GM18861 (cell line): ENCODE measurements at regions not wholly inside any gene's neighbourhood (a gene's known extent, or its start where the extent isn't known, plus 50 kb on each side); places are given as distances from the start of the nearest gene placed in this dataset.
"Not testable (repeated sequence)": the region's sequence is repeated elsewhere in the genome, so short reads cannot be mapped to it uniquely, and the experiment has no call there.

Source experiments
- ATAC-seq: cut with Tn5 transposase; IDR thresholded peaks from one replicate; pipeline ENCODE4 v1.9.1; 2021; ENCODE audit not compliant: unreplicated experiment

- ATAC-seq = no peak
Measured at GRCh38 chr19:29015569-29015968, 197.4 kb downstream of the UQCRFS1 start.

DNA sequence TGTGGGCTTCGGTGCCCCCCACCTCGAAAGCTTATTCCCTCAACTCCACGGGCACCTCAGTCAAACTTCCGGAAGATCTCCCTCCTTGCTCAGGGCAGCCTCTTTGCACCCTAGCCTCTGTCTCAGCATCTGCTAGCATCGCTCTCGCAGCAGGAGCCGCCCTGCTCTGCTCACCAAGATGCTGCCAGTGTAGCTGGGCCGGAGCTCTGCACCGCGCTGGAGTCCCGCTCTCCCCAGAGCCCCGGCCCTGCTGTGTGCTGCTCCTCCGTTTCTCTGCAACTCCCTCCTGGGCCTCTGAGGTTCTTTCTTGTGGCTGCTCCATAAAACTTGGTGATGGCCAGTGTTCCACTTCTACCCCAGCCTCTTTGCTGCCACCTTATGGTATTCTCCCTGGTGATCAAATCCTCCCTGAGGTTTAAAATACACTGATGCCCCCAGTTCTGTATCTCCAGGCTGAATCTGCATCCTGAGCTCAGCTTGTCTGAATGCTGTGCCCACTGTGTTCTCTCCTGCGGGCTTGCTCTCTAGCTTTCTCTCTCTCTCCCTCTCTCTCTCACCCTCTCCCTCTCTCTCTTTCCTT lies 198.0 kb downstream of the UQCRFS1 start:
- ATAC-seq = no peak

DNA sequence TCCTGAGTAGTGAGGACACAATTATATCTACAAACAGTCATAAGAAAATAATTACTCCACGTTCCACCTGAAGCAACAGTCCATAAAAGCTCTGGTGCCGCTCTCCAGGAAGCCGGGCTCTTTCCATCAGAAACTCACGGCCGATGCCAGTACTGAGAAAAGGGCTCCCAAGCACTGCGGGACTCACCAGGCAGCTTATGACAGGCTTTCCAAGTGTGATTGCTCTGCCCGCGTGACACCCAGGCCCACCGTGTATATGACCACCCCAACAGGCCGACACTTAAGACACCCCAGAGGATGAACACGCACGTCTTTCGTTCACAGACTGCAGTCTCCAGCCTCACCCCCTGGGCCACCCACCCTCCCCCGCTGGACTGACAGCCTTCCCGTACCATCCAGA lies 199.0 kb downstream of the UQCRFS1 start:
- ATAC-seq = no peak

- ATAC-seq = no peak
Measured at GRCh38 chr19:29013325-29013724, 199.6 kb downstream of the UQCRFS1 start.

GRCh38 chr19:29012457-29012856 lies 200.5 kb downstream of the UQCRFS1 start:
- ATAC-seq = no peak

- no peak for ATAC-seq
Measured at GRCh38 chr19:29010276-29010675, 202.7 kb downstream of the UQCRFS1 start.

DNA sequence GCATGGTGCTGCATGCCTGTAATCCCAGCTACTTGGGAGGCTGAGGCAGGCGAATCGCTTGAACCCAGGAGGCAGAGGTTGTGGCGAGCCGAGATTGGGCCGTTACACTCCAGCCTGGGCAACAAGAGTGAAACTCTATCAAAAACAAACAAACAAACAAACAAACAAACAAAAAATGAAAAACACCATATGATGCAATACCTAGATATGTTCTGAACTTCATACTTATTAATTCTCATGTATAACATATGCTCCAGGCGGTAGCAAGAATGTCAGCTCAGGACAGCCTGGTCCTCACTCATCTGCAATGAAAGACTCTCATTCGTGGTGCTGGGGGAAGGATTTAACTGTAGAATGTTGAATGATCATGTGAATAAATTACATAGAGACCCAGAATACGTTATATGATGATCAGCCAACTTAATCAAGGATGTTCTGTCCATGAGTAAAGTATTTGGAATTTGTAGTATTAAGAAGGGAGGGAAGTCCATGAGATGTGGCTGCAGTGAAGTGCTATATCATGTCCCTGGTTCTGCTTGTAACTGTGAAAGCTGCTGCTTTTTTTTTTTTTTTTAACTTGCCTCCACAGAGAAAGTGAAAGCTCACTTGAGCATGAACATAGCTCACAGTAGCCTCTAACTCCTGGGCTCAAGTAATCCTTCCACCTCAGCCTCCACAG lies 206.8 kb downstream of the UQCRFS1 start:
- ATAC-seq = no peak

DNA sequence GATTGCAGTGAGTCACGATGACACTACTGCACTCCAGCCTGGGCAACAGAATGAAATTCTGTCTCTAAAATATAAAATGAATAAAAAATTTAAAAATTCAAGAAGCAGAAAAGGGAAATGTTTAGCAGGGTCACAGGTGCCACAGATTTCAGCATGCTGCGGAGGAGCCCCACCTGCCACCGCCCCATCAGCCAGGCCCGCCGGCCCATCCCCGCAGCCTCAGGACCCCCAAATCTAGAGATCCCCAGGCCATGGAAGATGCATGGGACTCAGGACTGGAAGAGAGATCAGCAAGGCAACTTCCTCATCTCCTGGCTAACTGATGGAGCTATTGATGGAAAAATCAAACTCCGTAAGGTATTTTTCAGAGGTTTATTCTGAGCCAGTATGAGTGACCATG lies 208.2 kb downstream of the UQCRFS1 start:
- ATAC-seq = no peak

GRCh38 chr19:29003641-29004409 lies 209.1 kb downstream of the UQCRFS1 start:
- no peak for ATAC-seq

DNA sequence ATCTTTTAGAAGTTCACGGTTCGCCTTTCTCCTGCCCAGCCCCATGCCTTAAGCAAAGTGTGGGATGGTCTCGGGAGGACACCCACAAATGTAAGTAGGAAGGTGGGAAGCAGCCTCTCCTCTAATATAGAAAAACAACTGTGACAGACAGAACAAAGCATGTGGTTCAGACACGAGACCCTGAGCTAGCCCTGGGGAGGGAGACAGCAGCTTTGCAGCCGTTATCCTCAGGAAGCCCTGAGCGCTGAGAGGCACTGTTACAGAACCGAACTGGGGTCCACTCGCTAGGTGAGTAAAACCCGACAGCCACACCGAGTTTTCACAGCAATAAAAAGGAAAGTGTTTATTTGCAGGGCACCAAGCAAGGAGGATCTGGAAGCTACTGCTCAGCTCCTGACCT lies 210.6 kb downstream of the UQCRFS1 start:
- ATAC-seq = no peak

DNA sequence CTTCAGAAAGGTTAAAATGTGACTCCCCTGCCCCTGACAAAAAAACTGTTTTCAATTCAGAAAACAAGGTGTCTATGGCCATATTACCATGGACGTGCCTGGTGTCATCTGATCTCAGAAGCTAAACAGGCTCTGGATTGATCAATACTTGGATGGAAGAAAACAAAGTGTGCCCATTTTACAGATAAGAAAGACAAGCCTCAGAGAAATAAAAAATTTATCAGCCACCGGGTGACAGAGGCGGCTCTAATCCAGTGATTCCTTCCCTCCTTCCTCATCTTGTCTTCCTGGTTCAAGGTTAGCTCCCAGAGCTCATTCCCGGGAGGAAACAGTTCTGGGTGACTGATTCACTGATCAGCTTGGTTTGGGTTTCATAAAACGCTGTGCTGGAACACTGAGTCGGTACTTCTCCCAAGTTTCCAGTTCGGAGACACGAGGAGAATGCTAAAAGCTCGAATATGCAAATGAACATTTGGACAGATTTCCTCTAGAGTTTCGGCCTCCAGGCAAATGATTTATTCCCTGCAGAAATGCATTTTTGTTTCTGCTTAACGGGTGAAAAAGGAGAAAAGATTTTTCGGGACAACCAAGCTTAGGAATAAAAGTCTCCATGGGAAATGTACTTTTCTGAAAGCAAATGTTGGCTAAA lies 211.2 kb downstream of the UQCRFS1 start:
- no peak for ATAC-seq

DNA sequence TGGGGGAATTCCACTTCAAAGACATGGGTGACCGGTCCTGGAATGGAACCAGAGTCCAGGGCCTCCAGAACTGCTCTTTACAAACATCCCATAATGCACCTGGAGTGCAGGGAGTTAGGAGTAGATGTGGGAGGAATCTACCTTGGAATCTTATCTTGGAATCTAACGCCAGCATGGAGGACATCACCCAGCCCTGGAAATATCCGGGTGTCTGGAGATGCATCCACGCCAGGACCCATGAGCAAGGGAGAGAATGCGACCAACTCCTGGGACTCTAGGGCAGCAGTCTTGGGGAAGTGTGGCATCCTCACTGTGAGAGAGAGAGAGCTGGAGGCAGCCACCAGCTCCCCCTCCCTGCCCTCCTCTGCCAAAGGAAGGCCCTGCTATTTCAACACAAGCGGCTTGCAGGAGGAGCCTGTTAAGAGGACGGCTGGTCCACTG lies 211.8 kb downstream of the UQCRFS1 start:
- ATAC-seq = no peak

GRCh38 chr19:28999724-29000433 lies 213.1 kb downstream of the UQCRFS1 start:
- ATAC-seq = no peak

DNA sequence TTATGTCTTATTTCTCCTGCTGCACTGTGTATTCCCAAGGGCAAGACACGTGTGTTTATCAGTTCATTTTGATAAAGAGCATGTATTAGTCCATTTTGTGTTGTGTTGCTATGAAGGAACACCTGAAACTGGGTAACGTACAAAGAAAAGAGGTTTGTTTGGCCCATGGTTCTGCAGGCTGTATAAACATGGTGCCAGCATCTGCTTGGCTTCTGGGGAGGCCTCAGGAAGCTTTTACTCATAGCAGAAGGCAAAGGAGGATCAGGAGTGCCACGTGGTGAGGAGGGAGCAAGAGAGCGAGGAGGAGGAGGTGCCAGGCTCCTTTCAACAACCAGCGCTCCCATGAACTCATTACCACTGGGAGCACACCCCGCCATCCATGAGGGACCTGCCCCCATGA lies 214.0 kb downstream of the UQCRFS1 start:
- no peak for ATAC-seq

GRCh38 chr19:28997866-28998265 lies 215.1 kb downstream of the UQCRFS1 start:
- ATAC-seq = not testable (repeated sequence)

GRCh38 chr19:28990522-28990921 lies 222.4 kb downstream of the UQCRFS1 start:
- ATAC-seq = no peak

DNA sequence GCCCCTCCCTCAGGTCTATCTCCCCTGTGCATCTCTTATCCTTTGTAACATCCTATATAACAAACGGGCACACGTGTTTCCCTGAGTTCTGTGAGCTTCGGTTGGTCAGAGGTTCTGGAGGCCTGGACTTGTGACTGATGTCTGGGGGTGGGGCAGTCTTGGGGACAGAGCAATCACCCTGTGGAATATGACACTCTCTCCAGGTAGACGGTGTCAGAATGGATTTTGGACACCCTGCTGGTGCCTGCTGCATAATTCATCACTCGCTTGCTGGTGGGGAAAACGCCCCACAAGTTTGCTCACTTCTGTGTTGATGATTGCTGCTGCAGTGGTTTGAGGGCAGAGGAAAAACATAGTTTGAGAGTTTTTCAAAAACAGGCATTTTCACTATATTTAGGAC lies 223.2 kb downstream of the UQCRFS1 start:
- no peak for ATAC-seq

DNA sequence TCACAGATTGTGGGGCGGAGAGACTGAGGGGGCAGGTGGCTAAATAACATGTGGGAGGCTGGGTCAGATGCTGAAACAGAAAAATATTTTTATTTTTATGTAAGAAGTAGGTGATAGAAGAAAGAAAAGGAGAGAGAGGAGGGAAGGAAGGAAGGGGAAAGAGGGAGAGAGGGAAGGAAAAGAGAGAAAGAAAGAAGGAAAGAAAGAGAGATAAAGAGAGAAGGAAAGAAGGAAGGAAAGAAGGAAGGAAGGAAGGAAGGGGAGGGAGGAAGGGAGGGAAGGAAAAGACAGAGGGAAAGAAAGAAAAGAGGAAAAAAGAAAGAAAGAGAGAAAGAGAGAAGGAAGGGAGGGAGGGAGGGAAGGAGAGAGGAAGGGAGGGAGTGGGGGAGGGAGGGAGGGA lies 224.9 kb downstream of the UQCRFS1 start:
- no peak for ATAC-seq

GRCh38 chr19:28987177-28987576 lies 225.8 kb downstream of the UQCRFS1 start:
- no peak for ATAC-seq

DNA sequence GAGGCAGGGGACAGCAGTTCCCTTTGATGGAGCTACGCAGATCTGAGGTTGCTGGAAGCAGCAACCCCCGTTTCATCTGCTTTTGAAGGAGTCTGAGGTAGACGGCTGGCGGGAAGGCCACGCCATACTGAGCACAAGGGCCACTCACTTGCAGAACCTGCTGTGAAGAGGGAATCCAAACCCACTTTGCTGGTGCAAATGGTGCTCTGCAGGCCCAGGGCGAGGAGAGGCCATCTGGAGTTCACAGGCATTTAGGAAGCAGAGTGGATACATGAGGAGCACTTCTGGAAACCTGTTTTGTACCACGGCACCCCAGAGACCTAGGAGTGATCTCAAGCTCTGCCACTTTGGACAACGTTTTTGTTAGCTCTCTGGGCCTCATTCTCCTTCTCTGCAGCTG lies 227.8 kb downstream of the UQCRFS1 start:
- no peak for ATAC-seq

DNA sequence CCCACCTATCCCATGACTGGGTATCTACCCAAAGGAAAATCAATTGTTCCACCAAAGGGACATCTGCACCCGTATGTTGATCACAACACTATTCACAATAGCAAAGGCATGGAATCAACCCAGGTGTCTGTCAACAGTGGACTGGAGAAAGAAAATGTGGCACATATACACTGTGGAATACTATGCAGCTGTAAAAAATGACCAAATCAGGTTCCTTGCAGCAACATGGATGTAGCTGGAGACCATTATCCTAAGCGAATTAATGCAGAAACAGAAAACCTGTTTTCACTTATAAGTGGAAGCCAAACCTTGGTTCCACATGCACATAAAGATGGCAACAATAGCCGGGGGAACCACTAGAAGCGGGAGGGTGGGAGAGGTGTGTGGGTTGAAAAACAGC lies 228.6 kb downstream of the UQCRFS1 start:
- no peak for ATAC-seq
